ENCODE measurements at regions not wholly inside any gene's neighbourhood (a gene's known extent, or its start where the extent isn't known, plus 50 kb on each side); places are given as distances from the start of the nearest gene placed in this dataset.

- Histone ChIP-seq H3K4me1 (ENCODE audit: control insufficient read depth, insufficient read depth, low read length) (no peaks in the 10 kb centered on the region), H3K9me3 (ENCODE audit: control insufficient read depth, insufficient read depth, low read depth, low read length) (no peaks in the 10 kb centered on the region), H3K4me3 (ENCODE audit: low read depth in 2 of 2, low read length in 2 of 2) (no peak overlapping the region), H3K27ac (ENCODE audit: low read length) (no peak overlapping the region), H3K27me3 (ENCODE audit: control insufficient read depth, insufficient read depth, low read length) (no peaks in the 10 kb centered on the region), H3K36me3 (ENCODE audit: control insufficient read depth, insufficient read depth, low read length) (no peaks in the 10 kb centered on the region)
- ATAC-seq (no peak), DNase-seq (ENCODE audit: low read depth, low spot score) (no peak)
- ChIA-PET CTCF (no interaction called here), POLR2A (no interaction called here)
- no peak for TF ChIP-seq CTCF (IDR thresholded peaks at IDR 0.05)
- TF ChIP-seq SIN3A (IDR thresholded peaks at IDR 0.05; ENCODE audit: borderline replicate concordance, insufficient read depth, low read depth, low read length): no peak
- no peak for TF ChIP-seq REST (IDR thresholded peaks at IDR 0.05; ENCODE audit: insufficient read depth in 1 of 2, low read depth in 2 of 2, low read length in 1 of 2)
- TF ChIP-seq TCF7L2 (IDR thresholded peaks at IDR 0.05; ENCODE audit: low read depth, low read length): no peak
- TF ChIP-seq POLR2AphosphoS5 (IDR thresholded peaks at IDR 0.05; ENCODE audit: low read depth, low read length): no peak
- intact Hi-C loops (cut with micrococcal nuclease; ENCODE audit: unreplicated experiment): no loop called here
- in situ Hi-C loops (cut with HindIII; ENCODE audit: low pct_unique_long_range_greater_than_20kb, low sequenced_read_pairs): no loop called here
- BruUV-seq (replicated peaks): no TSS peak
These were observed 610.4 kb upstream of the SLITRK6 start for GRCh38 chr13:86409466-86410241.

- TF ChIP-seq CTCF (IDR thresholded peaks at IDR 0.05) (no peak), REST (IDR thresholded peaks at IDR 0.05; ENCODE audit: insufficient read depth in 1 of 2, low read depth in 2 of 2, low read length in 1 of 2) (no peak), SIN3A (IDR thresholded peaks at IDR 0.05; ENCODE audit: borderline replicate concordance, insufficient read depth, low read depth, low read length) (no peak), POLR2AphosphoS5 (IDR thresholded peaks at IDR 0.05; ENCODE audit: low read depth, low read length) (no peak), TCF7L2 (IDR thresholded peaks at IDR 0.05; ENCODE audit: low read depth, low read length) (no peak)
- intact Hi-C loops (cut with micrococcal nuclease; ENCODE audit: unreplicated experiment): no loop called here
- no TSS peak for BruUV-seq (replicated peaks)
- DNase-seq (ENCODE audit: low read depth, low spot score) (no peak), ATAC-seq (no peak)
- Histone ChIP-seq H3K9me3 (ENCODE audit: control insufficient read depth, insufficient read depth, low read depth, low read length) (no peaks in the 10 kb centered on the region), H3K27me3 (ENCODE audit: control insufficient read depth, insufficient read depth, low read length) (no peaks in the 10 kb centered on the region), H3K4me1 (ENCODE audit: control insufficient read depth, insufficient read depth, low read length) (no peaks in the 10 kb centered on the region), H3K36me3 (ENCODE audit: control insufficient read depth, insufficient read depth, low read length) (no peaks in the 10 kb centered on the region), H3K4me3 (ENCODE audit: low read depth in 2 of 2, low read length in 2 of 2) (no peak overlapping the region), H3K27ac (ENCODE audit: low read length) (no peak overlapping the region)
- in situ Hi-C loops (cut with HindIII; ENCODE audit: low pct_unique_long_range_greater_than_20kb, low sequenced_read_pairs): no loop called here
- POLR2A ChIA-PET: no interaction called here
- CTCF ChIA-PET: no interaction called here
These were observed 626.1 kb upstream of the SLITRK6 start for GRCh38 chr13:86425170-86425815.
